ENCODE measurements at regions not wholly inside any gene's neighbourhood (a gene's known extent, or its start where the extent isn't known, plus 50 kb on each side); places are given as distances from the start of the nearest gene placed in this dataset.

GRCh38 chr18:11392980-11393885, 216.2 kb upstream of the SLC35G4 start:
- H3K9me3 Mint-ChIP-seq = peaks cover 0 to 1% of the 10 kb centered on the region in 2 donors
- H3K4me1 Mint-ChIP-seq = no peaks in the 10 kb centered on the region
- ATAC-seq (replicated peaks) (no peak), DNase-seq (no peak)
- H3K27me3 Mint-ChIP-seq = peaks cover 10 to 22% of the 10 kb centered on the region in 2 donors
- H3K36me3 Mint-ChIP-seq = no peaks in the 10 kb centered on the region
- H3K27ac Mint-ChIP-seq = no peak overlapping the region
- no peak overlapping the region for H3K4me3 Mint-ChIP-seq

GRCh38 chr18:11392292-11392691, 217.1 kb upstream of the SLC35G4 start:
- Mint-ChIP-seq H3K4me3 (no peak overlapping the region), H3K36me3 (no peaks in the 10 kb centered on the region), H3K9me3 (peaks cover 0 to 1% of the 10 kb centered on the region in 2 donors), H3K27ac (no peak overlapping the region), H3K27me3 (peaks cover 10 to 22% of the 10 kb centered on the region in 2 donors), H3K4me1 (no peaks in the 10 kb centered on the region)
- DNase-seq (no peak), ATAC-seq (replicated peaks) (no peak)

GRCh38 chr18:11391661-11392060, 217.7 kb upstream of the SLC35G4 start:
- no peak for DNase-seq
- Mint-ChIP-seq H3K4me3 (no peak overlapping the region), H3K27me3 (peaks cover 10 to 22% of the 10 kb centered on the region in 2 donors), H3K36me3 (no peaks in the 10 kb centered on the region), H3K4me1 (no peaks in the 10 kb centered on the region), H3K27ac (no peak overlapping the region), H3K9me3 (peaks cover 0 to 1% of the 10 kb centered on the region in 2 donors)
- no peak for ATAC-seq (replicated peaks)

- peaks cover 0 to 14% of the 10 kb centered on the region in 2 donors for H3K27me3 Mint-ChIP-seq
- no peaks in the 10 kb centered on the region for H3K36me3 Mint-ChIP-seq
- no peaks in the 10 kb centered on the region for H3K4me1 Mint-ChIP-seq
- DNase-seq (no peak), ATAC-seq (replicated peaks) (no peak)
- no peak overlapping the region for H3K4me3 Mint-ChIP-seq
- H3K27ac Mint-ChIP-seq = no peak overlapping the region
- H3K9me3 Mint-ChIP-seq = peaks cover 0 to 1% of the 10 kb centered on the region in 2 donors
Observed at GRCh38 chr18:11388755-11389680, 220.4 kb upstream of the SLC35G4 start.

GRCh38 chr18:11387880-11388279, 221.5 kb upstream of the SLC35G4 start:
- DNase-seq = no peak
- H3K4me3 Mint-ChIP-seq = no peak overlapping the region
- no peaks in the 10 kb centered on the region for H3K4me1 Mint-ChIP-seq
- ATAC-seq (replicated peaks) = peak in 1 of 2 donors; percentile 54
- no peak overlapping the region for H3K27ac Mint-ChIP-seq
- peaks cover 0 to 9% of the 10 kb centered on the region in 2 donors for H3K27me3 Mint-ChIP-seq
- H3K9me3 Mint-ChIP-seq = peaks cover 0 to 1% of the 10 kb centered on the region in 2 donors
- no peaks in the 10 kb centered on the region for H3K36me3 Mint-ChIP-seq

GRCh38 chr18:11383381-11383780, 226.0 kb upstream of the SLC35G4 start:
- Mint-ChIP-seq H3K4me1 (no peaks in the 10 kb centered on the region), H3K27me3 (no peaks in the 10 kb centered on the region), H3K27ac (no peak overlapping the region), H3K36me3 (no peaks in the 10 kb centered on the region), H3K4me3 (no peak overlapping the region), H3K9me3 (peaks cover 0 to 1% of the 10 kb centered on the region in 2 donors)
- ATAC-seq (replicated peaks) = no peak
- no peak for DNase-seq

GRCh38 chr18:11380968-11381367, 228.4 kb upstream of the SLC35G4 start:
- H3K27me3 Mint-ChIP-seq = peaks cover 0 to 4% of the 10 kb centered on the region in 2 donors
- no peak overlapping the region for H3K27ac Mint-ChIP-seq
- H3K36me3 Mint-ChIP-seq = no peaks in the 10 kb centered on the region
- DNase-seq (no peak), ATAC-seq (replicated peaks) (no peak)
- H3K4me3 Mint-ChIP-seq = no peak overlapping the region
- H3K9me3 Mint-ChIP-seq = peaks cover 0 to 1% of the 10 kb centered on the region in 2 donors
- H3K4me1 Mint-ChIP-seq = no peaks in the 10 kb centered on the region

GRCh38 chr18:11379660-11380059, 229.7 kb upstream of the SLC35G4 start:
- peaks cover 4% of the 10 kb centered on the region in 2 donors for H3K27me3 Mint-ChIP-seq
- H3K9me3 Mint-ChIP-seq = peaks cover 0 to 1% of the 10 kb centered on the region in 2 donors
- no peak for ATAC-seq (replicated peaks)
- DNase-seq = no peak
- H3K36me3 Mint-ChIP-seq = no peaks in the 10 kb centered on the region
- H3K27ac Mint-ChIP-seq = no peak overlapping the region
- H3K4me3 Mint-ChIP-seq = no peak overlapping the region
- H3K4me1 Mint-ChIP-seq = no peaks in the 10 kb centered on the region

GRCh38 chr18:11377766-11378540, 228.6 kb upstream of the PIEZO2 start:
- Mint-ChIP-seq H3K27me3 (peaks cover 4 to 10% of the 10 kb centered on the region in 2 donors), H3K27ac (no peak overlapping the region), H3K4me1 (no peaks in the 10 kb centered on the region), H3K4me3 (no peak overlapping the region), H3K36me3 (no peaks in the 10 kb centered on the region), H3K9me3 (peaks cover 0 to 1% of the 10 kb centered on the region in 2 donors)
- no peak for DNase-seq
- no peak for ATAC-seq (replicated peaks)

- Mint-ChIP-seq H3K36me3 (no peaks in the 10 kb centered on the region), H3K27ac (no peak overlapping the region), H3K4me3 (no peak overlapping the region), H3K4me1 (no peaks in the 10 kb centered on the region), H3K27me3 (peaks cover 0 to 21% of the 10 kb centered on the region in 2 donors), H3K9me3 (no peaks in the 10 kb centered on the region)
- no peak for DNase-seq
- no peak for ATAC-seq (replicated peaks)
Observed at GRCh38 chr18:11372163-11372562, 222.8 kb upstream of the PIEZO2 start.

GRCh38 chr18:11369556-11369955, 220.2 kb upstream of the PIEZO2 start:
- Mint-ChIP-seq H3K36me3 (no peaks in the 10 kb centered on the region), H3K27me3 (peaks cover 4 to 22% of the 10 kb centered on the region in 2 donors), H3K27ac (no peak overlapping the region), H3K4me1 (no peaks in the 10 kb centered on the region), H3K9me3 (no peaks in the 10 kb centered on the region), H3K4me3 (no peak overlapping the region)
- no peak for DNase-seq
- ATAC-seq (replicated peaks) = no peak

GRCh38 chr18:11368020-11368419, 218.7 kb upstream of the PIEZO2 start:
- Mint-ChIP-seq H3K36me3 (no peaks in the 10 kb centered on the region), H3K9me3 (no peaks in the 10 kb centered on the region), H3K27me3 (peaks cover 4 to 16% of the 10 kb centered on the region in 2 donors), H3K4me1 (no peaks in the 10 kb centered on the region), H3K27ac (no peak overlapping the region), H3K4me3 (no peak overlapping the region)
- ATAC-seq (replicated peaks) (no peak), DNase-seq (no peak)

GRCh38 chr18:11367351-11367750, 218.0 kb upstream of the PIEZO2 start:
- no peak for DNase-seq
- Mint-ChIP-seq H3K27me3 (peaks cover 4 to 16% of the 10 kb centered on the region in 2 donors), H3K36me3 (no peaks in the 10 kb centered on the region), H3K9me3 (no peaks in the 10 kb centered on the region), H3K27ac (no peak overlapping the region), H3K4me1 (no peaks in the 10 kb centered on the region), H3K4me3 (no peak overlapping the region)
- ATAC-seq (replicated peaks) = no peak

GRCh38 chr18:11366410-11366809, 217.0 kb upstream of the PIEZO2 start:
- DNase-seq (no peak), ATAC-seq (replicated peaks) (no peak)
- no peak overlapping the region for H3K27ac Mint-ChIP-seq
- no peaks in the 10 kb centered on the region for H3K4me1 Mint-ChIP-seq
- no peaks in the 10 kb centered on the region for H3K9me3 Mint-ChIP-seq
- no peak overlapping the region for H3K4me3 Mint-ChIP-seq
- no peaks in the 10 kb centered on the region for H3K36me3 Mint-ChIP-seq
- peaks cover 4 to 13% of the 10 kb centered on the region in 2 donors for H3K27me3 Mint-ChIP-seq

Data from stimulated activated naive B cell treated with anti-CD40 and anti-IgM and Interleukin-4, amounts not matched to agents 10 μg/mL and 1 μg/mL and 100 μg/mL, for 72 hours (primary cell).